ENCODE measurements at regions not wholly inside any gene's neighbourhood (a gene's known extent, or its start where the extent isn't known, plus 50 kb on each side); places are given as distances from the start of the nearest gene placed in this dataset.

GRCh38 chrX:74111245-74111644, 192.7 kb upstream of the ZCCHC13 start (continued):
- TF ChIP-seq IRF3 (IDR thresholded peaks at IDR 0.05; ENCODE audit: low read depth, low read length): no peak
- TF ChIP-seq TAF1 (IDR thresholded peaks at IDR 0.05; ENCODE audit: borderline replicate concordance, low read depth, low read length): no peak
- TF ChIP-seq SMC3 (IDR thresholded peaks at IDR 0.05; ENCODE audit: low read depth, low read length): no peak
- TF ChIP-seq ELF1 (IDR thresholded peaks at IDR 0.05): no peak
- TF ChIP-seq RCOR1 (IDR thresholded peaks at IDR 0.05; ENCODE audit: low read length): no peak
- TF ChIP-seq GABPA (IDR thresholded peaks at IDR 0.05; ENCODE audit: low read depth): no peak

GRCh38 chrX:74107666-74108065, 196.3 kb upstream of the ZCCHC13 start:
- Histone ChIP-seq H4K20me1 (ENCODE audit: insufficient read depth) (no peaks in the 10 kb centered on the region), H2AFZ (ENCODE audit: low read depth) (no peak overlapping the region), H3K79me2 (ENCODE audit: insufficient read depth) (no peaks in the 10 kb centered on the region), H3K4me2 (no peak overlapping the region), H3K27ac (ENCODE audit: low read depth in 2 of 2, low read length in 1 of 2) (no peak overlapping the region), H3K4me1 (ENCODE audit: control insufficient read depth in 1 of 2, insufficient read depth in 2 of 2, low read depth in 1 of 2, low read length in 1 of 2) (no peaks in the 10 kb centered on the region), H3K9me3 (peaks cover 7% of the 10 kb centered on the region; the same call in 1 of the 2 replicates), H3K36me3 (replicated peaks in 1 of 2; ENCODE audit: control insufficient read depth in 1 of 2, insufficient read depth in 2 of 2, low read length in 1 of 2) (no peaks in the 10 kb centered on the region), H3F3A (replicated peaks; ENCODE audit: insufficient read depth) (no peaks in the 10 kb centered on the region), H3K9me2 (no peaks in the 10 kb centered on the region), H3K9ac (no peak overlapping the region), H3K4me3 (ENCODE audit: low read depth in 2 of 2, low read length in 1 of 2) (no peak overlapping the region), H3K27me3 (ENCODE audit: insufficient read depth) (no peaks in the 10 kb centered on the region)
- TF ChIP-seq RAD21 (IDR thresholded peaks at IDR 0.05; ENCODE audit: low read length) (no peak), GATA2 (CRISPR knock-in tag; IDR thresholded peaks at IDR 0.05) (no peak), NRF1 (IDR thresholded peaks at IDR 0.05; ENCODE audit: low read depth, low read length) (no peak), IRF3 (IDR thresholded peaks at IDR 0.05; ENCODE audit: low read depth, low read length) (no peak), RFX5 (IDR thresholded peaks at IDR 0.05; ENCODE audit: low read length) (no peak), EZH2phosphoT487 (IDR thresholded peaks at IDR 0.05; ENCODE audit: borderline replicate concordance, low read depth) (no peak), MXI1 (IDR thresholded peaks at IDR 0.05; ENCODE audit: low read depth, low read length) (no peak), TCF12 (IDR thresholded peaks at IDR 0.05) (no peak), ELF1 (IDR thresholded peaks at IDR 0.05) (no peak), CHD2 (IDR thresholded peaks at IDR 0.05; ENCODE audit: low read length, partially characterized antibody) (no peak), ZBTB33 (IDR thresholded peaks at IDR 0.05; ENCODE audit: borderline replicate concordance, low read depth) (no peak), GABPA (IDR thresholded peaks at IDR 0.05; ENCODE audit: low read depth) (no peak), RXRA (IDR thresholded peaks at IDR 0.05; ENCODE audit: borderline replicate concordance, low read depth) (no peak), CTCF (IDR thresholded peaks at IDR 0.05) (no peak), YY1 (IDR thresholded peaks at IDR 0.05; ENCODE audit: low read depth) (no peak), MEF2A (IDR thresholded peaks at IDR 0.05; ENCODE audit: borderline replicate concordance, low read depth) (no peak), REST (IDR thresholded peaks at IDR 0.05; ENCODE audit: low read depth, low read length) (no peak)
- no peak for DNase-seq
- POLR2A ChIA-PET: no interaction called here
- CTCF ChIA-PET: interaction anchor here (0.6 to 2.2 kb wide), 2 partner anchors 26 to 768 kb away, joined by 3 to 5 read pairs; no protein-coding TSS in a partner anchor

Data from SK-N-SH (cell line).